ENCODE measurements at regions not wholly inside any gene's neighbourhood (a gene's known extent, or its start where the extent isn't known, plus 50 kb on each side); places are given as distances from the start of the nearest gene placed in this dataset.

- no peak for DNase-seq
Measured at GRCh38 chr16:80356365-80356764, 184.4 kb upstream of the DYNLRB2 start.

- no peak for DNase-seq
Measured at GRCh38 chr16:80355335-80355734, 185.5 kb upstream of the DYNLRB2 start.

- DNase-seq, result no peak
Measured at GRCh38 chr16:80350061-80350460, 190.7 kb upstream of the DYNLRB2 start.

- peak in 9 of 14 donors; percentile 4 to 53 (median 26) for DNase-seq
Measured at GRCh38 chr16:80347900-80348299, 192.9 kb upstream of the DYNLRB2 start.

GRCh38 chr16:80347002-80347401, 193.8 kb upstream of the DYNLRB2 start:
- DNase-seq, result no peak

- peak in 7 of 14 donors; percentile 1 to 44 (median 3) for DNase-seq
Measured at GRCh38 chr16:80346111-80346632, 194.6 kb upstream of the DYNLRB2 start.

GRCh38 chr16:80345701-80346100, 195.1 kb upstream of the DYNLRB2 start:
- DNase-seq, result no peak

GRCh38 chr16:80344570-80344969, 196.2 kb upstream of the DYNLRB2 start:
- DNase-seq, result no peak

- DNase-seq, result no peak
Measured at GRCh38 chr16:80341263-80341662, 199.5 kb upstream of the DYNLRB2 start.

- DNase-seq, result peak in 1 of 14 donors; percentile 56
Measured at GRCh38 chr16:80337786-80338185, 203.0 kb upstream of the DYNLRB2 start.

- no peak for DNase-seq
Measured at GRCh38 chr16:80330803-80331202, 210.0 kb upstream of the DYNLRB2 start.

- DNase-seq, result no peak
Measured at GRCh38 chr16:80330150-80330549, 210.6 kb upstream of the DYNLRB2 start.

GRCh38 chr16:80327740-80328139, 213.1 kb upstream of the DYNLRB2 start:
- no peak for DNase-seq

GRCh38 chr16:80324371-80324770, 216.4 kb upstream of the DYNLRB2 start:
- DNase-seq, result no peak

GRCh38 chr16:80323808-80324195, 217.0 kb upstream of the DYNLRB2 start:
- DNase-seq, result no peak

GRCh38 chr16:80323187-80323807, 217.5 kb upstream of the DYNLRB2 start:
- DNase-seq, result peak in 6 of 14 donors; percentile 5 to 54 (median 18)

- no peak for DNase-seq
Measured at GRCh38 chr16:80319181-80319580, 221.6 kb upstream of the DYNLRB2 start.

- DNase-seq, result no peak
Measured at GRCh38 chr16:80318107-80318506, 222.7 kb upstream of the DYNLRB2 start.

GRCh38 chr16:80317599-80318037, 223.2 kb upstream of the DYNLRB2 start:
- DNase-seq, result no peak

GRCh38 chr16:80317116-80317515, 223.7 kb upstream of the DYNLRB2 start:
- no peak for DNase-seq

- DNase-seq, result no peak
Measured at GRCh38 chr16:80314042-80314441, 226.8 kb upstream of the DYNLRB2 start.

GRCh38 chr16:80309178-80309577, 231.6 kb upstream of the DYNLRB2 start:
- DNase-seq, result no peak

- no peak for DNase-seq
Measured at GRCh38 chr16:80305410-80305809, 235.4 kb upstream of the DYNLRB2 start.

GRCh38 chr16:80303691-80304090, 237.1 kb upstream of the DYNLRB2 start:
- DNase-seq, result no peak

- no peak for DNase-seq
Measured at GRCh38 chr16:80300876-80301275, 239.9 kb upstream of the DYNLRB2 start.
